H9 (cell line): ENCODE measurements at regions not wholly inside any gene's neighbourhood (a gene's known extent, or its start where the extent isn't known, plus 50 kb on each side); places are given as distances from the start of the nearest gene placed in this dataset.

Experiments used
- DNase-seq: peaks from one replicate; pipeline ENCODE4 v3.0.0-alpha.2; 2017
- H2AFZ ChIP-seq: one replicate; pipeline ENCODE4 v1.6.1; 2013; ENCODE audit warnings: mild to moderate bottlenecking, low read length, control low read depth, moderate library complexity
- H2AK5ac ChIP-seq: 2 replicates; pipeline ENCODE4 v1.6.1; 2013; ENCODE audit warnings: low read length, control low read depth, mixed read lengths; ENCODE audit not compliant: insufficient read length
- H2BK120ac ChIP-seq: one replicate; pipeline ENCODE4 v1.6.1; 2013; ENCODE audit warnings: low read depth, mild to moderate bottlenecking, low read length, control low read depth, inconsistent platforms; ENCODE audit not compliant: poor library complexity, severe bottlenecking
- H2BK12ac ChIP-seq: 2 replicates; pipeline ENCODE4 v1.6.1; 2013; ENCODE audit warnings: low read length, control low read depth, mixed read lengths, low read depth; ENCODE audit not compliant: insufficient read length
- H2BK15ac ChIP-seq: 2 replicates; pipeline ENCODE4 v1.6.1; 2013; ENCODE audit warnings: low read depth, low read length, control low read depth
- H2BK20ac ChIP-seq: one replicate; pipeline ENCODE4 v1.6.1; 2013; ENCODE audit warnings: low read depth, mild to moderate bottlenecking, low read length, control low read depth, inconsistent platforms; ENCODE audit not compliant: poor library complexity, severe bottlenecking
- H2BK5ac ChIP-seq: 2 replicates; pipeline ENCODE4 v1.6.1; 2013; ENCODE audit warnings: low read length, control low read depth, mixed read lengths; ENCODE audit not compliant: insufficient read length
- H3K14ac ChIP-seq: 2 replicates; pipeline ENCODE4 v1.6.1; 2013; ENCODE audit warnings: low read length, control low read depth; ENCODE audit not compliant: insufficient read depth
- H3K18ac ChIP-seq: 2 replicates; pipeline ENCODE4 v1.6.1; 2013; ENCODE audit warnings: low read depth, mild to moderate bottlenecking, mixed read lengths, low read length, control low read depth; ENCODE audit not compliant: insufficient read length
- H3K23ac ChIP-seq: 2 replicates; pipeline ENCODE4 v1.6.1; 2013; ENCODE audit warnings: low read length, control low read depth, mixed read lengths, low read depth; ENCODE audit not compliant: insufficient read length
- H3K23me2 ChIP-seq: 2 replicates; pipeline ENCODE4 v1.6.1; 2013; ENCODE audit warnings: low read depth, mild to moderate bottlenecking, mixed read lengths, low read length, control low read depth; ENCODE audit not compliant: insufficient read length, poor library complexity, severe bottlenecking
- H3K27ac ChIP-seq: 2 replicates; pipeline ENCODE4 v1.5.1; 2013; ENCODE audit warnings: low read length, control low read depth, mixed read lengths, low read depth; ENCODE audit not compliant: insufficient read length
- H3K27me3 ChIP-seq: 2 replicates; pipeline ENCODE4 v1.6.1; 2013; ENCODE audit warnings: low read length, control low read depth, inconsistent platforms; ENCODE audit not compliant: insufficient read depth
- H3K4ac ChIP-seq: 2 replicates; pipeline ENCODE4 v1.6.1; 2013; ENCODE audit warnings: low read depth, mild to moderate bottlenecking, control low read depth, inconsistent platforms, low read length, moderate library complexity
- H3K4me1 ChIP-seq: 2 replicates; pipeline ENCODE4 v1.6.1; 2013; ENCODE audit warnings: low read length, control low read depth, inconsistent platforms; ENCODE audit not compliant: insufficient read depth
- H3K4me2 ChIP-seq: 2 replicates; pipeline ENCODE4 v1.6.1; 2013; ENCODE audit warnings: low read length, control low read depth, mixed read lengths; ENCODE audit not compliant: insufficient read length, insufficient read depth
- H3K56ac ChIP-seq: 2 replicates; pipeline ENCODE4 v1.6.1; 2013; ENCODE audit warnings: low read depth, mild to moderate bottlenecking, mixed read lengths, low read length, control low read depth; ENCODE audit not compliant: insufficient read length
- H3K79me1 ChIP-seq: 2 replicates; pipeline ENCODE4 v1.6.1; 2013; ENCODE audit warnings: low read depth, mild to moderate bottlenecking, moderate library complexity, low read length, control low read depth, inconsistent platforms; ENCODE audit not compliant: insufficient read depth, poor library complexity, severe bottlenecking
- H3K79me2 ChIP-seq: 2 replicates; pipeline ENCODE4 v1.6.1; 2013; ENCODE audit warnings: low read length, control low read depth, inconsistent platforms; ENCODE audit not compliant: insufficient read depth
- H3K9ac ChIP-seq: 2 replicates; pipeline ENCODE4 v1.6.1; 2013; ENCODE audit warnings: low read length, control low read depth, mixed read lengths; ENCODE audit not compliant: insufficient read length; ENCODE audit errors: extremely low read depth
- H3K9me3 ChIP-seq: one replicate; pipeline ENCODE4 v1.6.1; 2013; ENCODE audit warnings: low read depth, low read length, inconsistent platforms; ENCODE audit not compliant: control insufficient read depth
- H3T11ph ChIP-seq: one replicate; pipeline ENCODE4 v1.6.1; 2013; ENCODE audit warnings: mild to moderate bottlenecking, low read length, control low read depth, inconsistent platforms
- H4K20me1 ChIP-seq: one replicate; pipeline ENCODE4 v1.6.1; 2013; ENCODE audit not compliant: control insufficient read depth, insufficient read length, insufficient read depth
- H4K5ac ChIP-seq: 2 replicates; pipeline ENCODE4 v1.6.1; 2013; ENCODE audit warnings: low read depth, mild to moderate bottlenecking, mixed read lengths, low read length, control low read depth; ENCODE audit not compliant: insufficient read length
- H4K8ac ChIP-seq: replicated peaks from 2 replicates; pipeline ENCODE4 v1.6.1; 2013; ENCODE audit warnings: low read length, control low read depth, mixed read lengths, low read depth; ENCODE audit not compliant: insufficient read length
- H4K91ac ChIP-seq: 2 replicates; pipeline ENCODE4 v1.6.1; 2013; ENCODE audit warnings: low read depth, mild to moderate bottlenecking, moderate library complexity, mixed read lengths, low read length, control low read depth; ENCODE audit not compliant: insufficient read length
- H3K27ac Mint-ChIP-seq, 3 experiments: 2 replicates in 2 of 3; 3 replicates in 1 of 3; pipeline ENCODE4 v1.8.0; 2020 to 2021; ENCODE audit warnings: mixed read lengths in 3 of 3, mild to moderate bottlenecking in 1 of 3, moderate library complexity in 1 of 3
- H3K27me3 Mint-ChIP-seq: 2 replicates; pipeline ENCODE4 v1.8.0; 2021; ENCODE audit warnings: low read depth, mild to moderate bottlenecking, moderate library complexity, mixed read lengths
- H3K36me3 Mint-ChIP-seq, 3 experiments: 2 replicates in 2 of 3; 3 replicates in 1 of 3; pipeline ENCODE4 v1.8.0; 2020 to 2021; ENCODE audit warnings: low read depth in 3 of 3, mixed read lengths in 3 of 3; ENCODE audit not compliant: insufficient read depth in 1 of 3
- H3K4me1 Mint-ChIP-seq, 2 experiments: 2 replicates each; pipeline ENCODE4 v1.8.0; 2020; ENCODE audit warnings: mixed read lengths in 2 of 2
- H3K4me3 Mint-ChIP-seq, 2 experiments: 2 replicates in 1 of 2; 3 replicates in 1 of 2; pipeline ENCODE4 v1.8.0; 2020 to 2021; ENCODE audit warnings: mild to moderate bottlenecking in 2 of 2, mixed read lengths in 2 of 2, moderate library complexity in 1 of 2
- H3K9me3 Mint-ChIP-seq, 2 experiments: 2 replicates in 1 of 2; 3 replicates in 1 of 2; pipeline ENCODE4 v1.8.0; 2020; ENCODE audit warnings: mild to moderate bottlenecking in 2 of 2, mixed read lengths in 2 of 2, moderate library complexity in 1 of 2
- WGBS: extraction: QIAGEN DNeasy Blood & Tissue Kit; methylation state at CpG from one replicate; pipeline ENCODE4 v1.1.7; 2013; ENCODE audit warnings: missing lambda C conversion rate, low lambda C conversion rate, mixed read lengths; ENCODE audit not compliant: insufficient read length; ENCODE audit errors: extremely low coverage; 5-methylcytosine and 5-hydroxymethylcytosine counted together
- TF ChIP-seq, protein P1 (sequence below): fragments of 200-600 bp; sonication (generic); conservative IDR thresholded peaks from 3 replicates; pipeline ENCODE4 v1.8.0; 2021; ENCODE audit warnings: antibody characterized with exemption, mild to moderate bottlenecking

DNA sequence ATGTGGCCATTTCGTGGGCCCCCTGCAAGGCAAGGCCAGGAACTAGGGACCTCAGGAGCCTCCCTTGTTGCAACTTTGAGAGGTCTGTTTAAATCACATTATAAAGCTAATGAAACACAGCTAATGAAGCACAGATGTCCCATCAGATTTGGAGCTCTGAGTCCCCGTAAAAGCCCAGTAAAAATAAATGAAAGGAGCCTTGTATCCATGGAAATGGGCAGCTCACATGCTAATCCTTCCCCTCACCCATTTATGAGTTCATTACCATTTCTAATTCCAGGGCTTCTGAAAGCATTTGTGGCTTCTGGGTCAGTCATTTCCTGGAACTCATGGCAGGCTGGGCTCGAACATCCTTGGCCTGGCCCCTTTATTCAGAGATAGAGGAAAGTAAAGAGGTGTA is 274.8 kb downstream of the SS18 start:
- peaks cover 6 to 8% of the 10 kb centered on the region in 2 experiments; a peak in 2 of 4 replicates for H3K4me1 Mint-ChIP-seq
- no peak overlapping the region for H3K18ac ChIP-seq
- no peak overlapping the region for H3K27ac Mint-ChIP-seq
- H3K4me3 Mint-ChIP-seq: no peak overlapping the region
- no peak overlapping the region for H2BK5ac ChIP-seq
- no peak overlapping the region for H3T11ph ChIP-seq
- H3K9ac ChIP-seq: no peak overlapping the region
- H3K4ac ChIP-seq: no peak overlapping the region
- H2BK15ac ChIP-seq: no peak overlapping the region
- no peak overlapping the region for H2AFZ ChIP-seq
- no peak overlapping the region for H3K14ac ChIP-seq
- no peak overlapping the region for H3K23ac ChIP-seq
- no peak for DNase-seq
- no peak overlapping the region for H2BK20ac ChIP-seq
- no peak overlapping the region for H4K5ac ChIP-seq
- no peak overlapping the region for H3K4me2 ChIP-seq
- no peaks in the 10 kb centered on the region for H3K23me2 ChIP-seq
- H3K56ac ChIP-seq: no peak overlapping the region
- no peaks in the 10 kb centered on the region; the same call in none of the 2 replicates for H3K27me3 Mint-ChIP-seq
- H4K20me1 ChIP-seq: no peaks in the 10 kb centered on the region
- H3K27ac ChIP-seq: no peak overlapping the region
- H3K79me1 ChIP-seq: no peaks in the 10 kb centered on the region
- no peaks in the 10 kb centered on the region for H3K4me1 ChIP-seq
- H3K79me2 ChIP-seq: no peaks in the 10 kb centered on the region
- H2BK12ac ChIP-seq: no peak overlapping the region
- H3K36me3 Mint-ChIP-seq: no peaks in the 10 kb centered on the region
- H3K9me3 ChIP-seq: no peaks in the 10 kb centered on the region
- WGBS: no CpG with 5 or more reads among the region's 3 CpGs
- H2BK120ac ChIP-seq: no peak overlapping the region
- H4K8ac ChIP-seq: no peak overlapping the region
- H4K91ac ChIP-seq: no peak overlapping the region
- TF ChIP-seq, protein P1, sequence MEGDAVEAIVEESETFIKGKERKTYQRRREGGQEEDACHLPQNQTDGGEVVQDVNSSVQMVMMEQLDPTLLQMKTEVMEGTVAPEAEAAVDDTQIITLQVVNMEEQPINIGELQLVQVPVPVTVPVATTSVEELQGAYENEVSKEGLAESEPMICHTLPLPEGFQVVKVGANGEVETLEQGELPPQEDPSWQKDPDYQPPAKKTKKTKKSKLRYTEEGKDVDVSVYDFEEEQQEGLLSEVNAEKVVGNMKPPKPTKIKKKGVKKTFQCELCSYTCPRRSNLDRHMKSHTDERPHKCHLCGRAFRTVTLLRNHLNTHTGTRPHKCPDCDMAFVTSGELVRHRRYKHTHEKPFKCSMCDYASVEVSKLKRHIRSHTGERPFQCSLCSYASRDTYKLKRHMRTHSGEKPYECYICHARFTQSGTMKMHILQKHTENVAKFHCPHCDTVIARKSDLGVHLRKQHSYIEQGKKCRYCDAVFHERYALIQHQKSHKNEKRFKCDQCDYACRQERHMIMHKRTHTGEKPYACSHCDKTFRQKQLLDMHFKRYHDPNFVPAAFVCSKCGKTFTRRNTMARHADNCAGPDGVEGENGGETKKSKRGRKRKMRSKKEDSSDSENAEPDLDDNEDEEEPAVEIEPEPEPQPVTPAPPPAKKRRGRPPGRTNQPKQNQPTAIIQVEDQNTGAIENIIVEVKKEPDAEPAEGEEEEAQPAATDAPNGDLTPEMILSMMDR: no peak
- H3K9me3 Mint-ChIP-seq: no peaks in the 10 kb centered on the region
- H3K27me3 ChIP-seq: no peaks in the 10 kb centered on the region
- no peak overlapping the region for H2AK5ac ChIP-seq
